ENCODE measurements at regions not wholly inside any gene's neighbourhood (a gene's known extent, or its start where the extent isn't known, plus 50 kb on each side); places are given as distances from the start of the nearest gene placed in this dataset.
"Not testable (repeated sequence)": the region's sequence is repeated elsewhere in the genome, so short reads cannot be mapped to it uniquely, and the experiment has no call there.

GRCh38 chr13:52582962-52583361, 59.3 kb upstream of the HNRNPA1L2 start:
- FAIRE-seq (peak; percentile 21), DNase-seq (ENCODE audit: low read depth, low spot score) (peak; percentile 31)
- POLR2A ChIA-PET; H2AFZ ChIP-seq (ENCODE audit: low read depth, low read length); H3K9me3 ChIP-seq (replicated peaks; ENCODE audit: control insufficient read depth, insufficient read depth, low read length); H3K4me1 ChIP-seq (ENCODE audit: control insufficient read depth, extremely low read depth, insufficient read depth, low read length); H3K4me2 ChIP-seq (ENCODE audit: insufficient read depth, low read length); H3K36me3 ChIP-seq (ENCODE audit: control insufficient read depth in 2 of 2, extremely low read depth in 1 of 2, insufficient read depth in 2 of 2, low read length in 2 of 2); H3K4me3 ChIP-seq (replicated peaks in 1 of 3; ENCODE audit: insufficient read depth in 1 of 3, low read depth in 1 of 3, low read length in 3 of 3); intact Hi-C loops (cut with micrococcal nuclease); CTCF ChIA-PET; BruUV-seq (replicated peaks); H3K79me2 ChIP-seq (ENCODE audit: control insufficient read depth, insufficient read depth, low read length); dilution Hi-C loops (cut with MboI; ENCODE audit: extremely low pct_ligation_motif_present, low sequenced_read_pairs); H3K27me3 ChIP-seq (ENCODE audit: control insufficient read depth in 2 of 2, insufficient read depth in 2 of 2, low read length in 2 of 2); H3K27ac ChIP-seq (ENCODE audit: insufficient read depth, low read depth, low read length); H4K20me1 ChIP-seq (replicated peaks; ENCODE audit: control insufficient read depth, extremely low read depth, insufficient read depth, low read length); H3K9me1 ChIP-seq (replicated peaks; ENCODE audit: control insufficient read depth, extremely low read depth, insufficient read depth, low read length); H3K9ac ChIP-seq (replicated peaks; ENCODE audit: extremely low read depth, insufficient read depth, low read length): not testable (repeated sequence)
